ENCODE measurements at regions not wholly inside any gene's neighbourhood (a gene's known extent, or its start where the extent isn't known, plus 50 kb on each side); places are given as distances from the start of the nearest gene placed in this dataset.

DNA sequence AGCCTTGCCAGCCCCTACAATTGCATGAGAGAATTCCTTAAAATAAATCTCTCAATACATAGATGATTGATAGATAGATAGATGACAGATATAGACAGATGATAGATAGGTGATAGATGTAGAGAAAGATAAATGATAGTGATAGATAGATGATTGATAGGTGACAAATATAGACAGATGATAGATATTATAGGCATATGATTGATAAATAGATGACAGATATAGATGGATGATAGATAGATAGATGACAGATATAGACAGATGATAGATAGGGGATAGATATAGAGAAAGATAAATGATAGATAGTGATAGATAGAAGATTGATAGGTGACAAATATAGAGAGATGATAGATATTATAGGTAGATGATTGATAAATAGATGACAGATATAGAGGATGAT lies 564.6 kb downstream of the ETS1 start:
- TF ChIP-seq, protein P1, sequence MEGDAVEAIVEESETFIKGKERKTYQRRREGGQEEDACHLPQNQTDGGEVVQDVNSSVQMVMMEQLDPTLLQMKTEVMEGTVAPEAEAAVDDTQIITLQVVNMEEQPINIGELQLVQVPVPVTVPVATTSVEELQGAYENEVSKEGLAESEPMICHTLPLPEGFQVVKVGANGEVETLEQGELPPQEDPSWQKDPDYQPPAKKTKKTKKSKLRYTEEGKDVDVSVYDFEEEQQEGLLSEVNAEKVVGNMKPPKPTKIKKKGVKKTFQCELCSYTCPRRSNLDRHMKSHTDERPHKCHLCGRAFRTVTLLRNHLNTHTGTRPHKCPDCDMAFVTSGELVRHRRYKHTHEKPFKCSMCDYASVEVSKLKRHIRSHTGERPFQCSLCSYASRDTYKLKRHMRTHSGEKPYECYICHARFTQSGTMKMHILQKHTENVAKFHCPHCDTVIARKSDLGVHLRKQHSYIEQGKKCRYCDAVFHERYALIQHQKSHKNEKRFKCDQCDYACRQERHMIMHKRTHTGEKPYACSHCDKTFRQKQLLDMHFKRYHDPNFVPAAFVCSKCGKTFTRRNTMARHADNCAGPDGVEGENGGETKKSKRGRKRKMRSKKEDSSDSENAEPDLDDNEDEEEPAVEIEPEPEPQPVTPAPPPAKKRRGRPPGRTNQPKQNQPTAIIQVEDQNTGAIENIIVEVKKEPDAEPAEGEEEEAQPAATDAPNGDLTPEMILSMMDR (IDR thresholded peaks at IDR 0.05): no peak
- TF ChIP-seq JUNB (IDR thresholded peaks at IDR 0.05): no peak
- TF ChIP-seq RAD21 (conservative IDR thresholded peaks at IDR 0.05 in 1 of 2, IDR thresholded peaks at IDR 0.05 in 1 of 2): no peak
- TF ChIP-seq CEBPB (IDR thresholded peaks at IDR 0.05): no peak
- no peak for TF ChIP-seq NFE2L2 (conservative IDR thresholded peaks at IDR 0.05; ENCODE audit: low read length)
- no peak for TF ChIP-seq CHD2 (IDR thresholded peaks at IDR 0.05; ENCODE audit: low read length, partially characterized antibody)
- no peak for TF ChIP-seq SREBF2 (IDR thresholded peaks at IDR 0.05)
- no peak for TF ChIP-seq PHF8 (IDR thresholded peaks at IDR 0.05; ENCODE audit: borderline replicate concordance, low read depth)
- no peak for TF ChIP-seq FOSL2 (IDR thresholded peaks at IDR 0.05)
- no peak for TF ChIP-seq FOSL2 (CRISPR knock-in tag; IDR thresholded peaks at IDR 0.05)
- no peak for TF ChIP-seq POLR2AphosphoS2 (conservative IDR thresholded peaks at IDR 0.05; ENCODE audit: low read length)
- TF ChIP-seq POLR2A (IDR thresholded peaks at IDR 0.05; ENCODE audit: low read length): no peak
- TF ChIP-seq EP300 (IDR thresholded peaks at IDR 0.05): no peak
- TF ChIP-seq ZNF302 (CRISPR knock-in tag; IDR thresholded peaks at IDR 0.05): no peak
